Esophagus muscularis mucosa (tissue), 4 donors: ENCODE measurements at regions not wholly inside any gene's neighbourhood (a gene's known extent, or its start where the extent isn't known, plus 50 kb on each side); places are given as distances from the start of the nearest gene placed in this dataset.

Experiments used
- CTCF ChIP-seq, 3 experiments: fragments of 200-600 bp in 2 of 3; fragments of 450-650 bp in 1 of 3; sonication (generic) in 2 of 3; IDR thresholded peaks; one replicate each; pipeline ENCODE4 v1.5.1; 2017 to 2019; ENCODE audit warnings: antibody characterized with exemption in 3 of 3, mild to moderate bottlenecking in 2 of 3, moderate library complexity in 1 of 3
- EP300 ChIP-seq: sonication (generic); formaldehyde crosslinking; IDR thresholded peaks from one replicate; pipeline ENCODE4 v1.6.1; 2017; ENCODE audit warnings: antibody characterized with exemption
- POLR2A ChIP-seq: fragments of 450-650 bp; IDR thresholded peaks from one replicate; pipeline ENCODE4 v1.6.1; 2017; ENCODE audit warnings: antibody characterized with exemption, moderate library complexity, mild to moderate bottlenecking, low read depth
- POLR2AphosphoS5 ChIP-seq, 2 donors: sonication (generic); formaldehyde crosslinking; IDR thresholded peaks; one replicate each; pipeline ENCODE4 v1.6.1; 2017; ENCODE audit warnings: antibody characterized with exemption in 2 of 2

GRCh38 chr13:97520866-97521265 is 86.9 kb downstream of the RAP2A start:
- TF ChIP-seq CTCF (IDR thresholded peaks at IDR 0.05) (no peak), POLR2A (no peak), POLR2AphosphoS5 (IDR thresholded peaks at IDR 0.05) (no peak), EP300 (no peak)
